ENCODE measurements at regions not wholly inside any gene's neighbourhood (a gene's known extent, or its start where the extent isn't known, plus 50 kb on each side); places are given as distances from the start of the nearest gene placed in this dataset.

GRCh38 chr6:23589811-23590210, 536.2 kb upstream of the NRSN1 start:
- no peaks in the 10 kb centered on the region for H3K4me1 ChIP-seq (replicated peaks in 1 of 2)
- intact Hi-C loops (cut with DNase I): no loop called here
- H3K27me3 ChIP-seq: no peaks in the 10 kb centered on the region
- WGBS, 4 donors: 6 to 62% (median 37%) methylated on average over 2 of the region's 2 CpGs
- DNase-seq: no peak
- H3K27ac ChIP-seq: no peak overlapping the region
- TF ChIP-seq POLR2A (IDR thresholded peaks at IDR 0.05) (no peak), CTCF (IDR thresholded peaks at IDR 0.05) (no peak)
- no peak overlapping the region for H3K4me3 ChIP-seq
- H3K36me3 ChIP-seq (replicated peaks in 1 of 2): no peaks in the 10 kb centered on the region
- H3K9me3 ChIP-seq (replicated peaks in 1 of 3): no peaks in the 10 kb centered on the region

- intact Hi-C loops (cut with DNase I): no loop called here
- H3K4me1 ChIP-seq (replicated peaks in 1 of 2): no peaks in the 10 kb centered on the region
- no peaks in the 10 kb centered on the region for H3K27me3 ChIP-seq
- no peak overlapping the region for H3K27ac ChIP-seq
- H3K4me3 ChIP-seq: no peak overlapping the region
- TF ChIP-seq POLR2A (IDR thresholded peaks at IDR 0.05): no peak
- TF ChIP-seq CTCF (IDR thresholded peaks at IDR 0.05): no peak
- no peak for DNase-seq
- H3K9me3 ChIP-seq (replicated peaks in 1 of 3): no peaks in the 10 kb centered on the region
- 10 to 22% (median 17%) methylated on average over 1 of the region's 1 CpG for WGBS, 4 donors
- H3K36me3 ChIP-seq (replicated peaks in 1 of 2): no peaks in the 10 kb centered on the region
Measured at GRCh38 chr6:23590498-23591126, 535.4 kb upstream of the NRSN1 start.

- 87 to 93% (median 90%) methylated on average over 3 to 4 of the region's 4 CpGs for WGBS, 4 donors
- Histone ChIP-seq H3K27ac (no peak overlapping the region), H3K4me1 (replicated peaks in 1 of 2) (no peaks in the 10 kb centered on the region), H3K27me3 (no peaks in the 10 kb centered on the region), H3K9me3 (replicated peaks in 1 of 3) (no peaks in the 10 kb centered on the region), H3K36me3 (replicated peaks in 1 of 2) (no peaks in the 10 kb centered on the region), H3K4me3 (no peak overlapping the region)
- no peak for DNase-seq
- intact Hi-C loops (cut with DNase I): no loop called here
- TF ChIP-seq CTCF (IDR thresholded peaks at IDR 0.05): no peak
- TF ChIP-seq POLR2A (IDR thresholded peaks at IDR 0.05): no peak
Measured at GRCh38 chr6:23591761-23592160, 534.3 kb upstream of the NRSN1 start.

- Histone ChIP-seq H3K4me3 (no peak overlapping the region), H3K27me3 (no peaks in the 10 kb centered on the region), H3K36me3 (replicated peaks in 1 of 2) (no peaks in the 10 kb centered on the region), H3K4me1 (replicated peaks in 1 of 2) (no peaks in the 10 kb centered on the region), H3K9me3 (replicated peaks in 1 of 3) (no peaks in the 10 kb centered on the region), H3K27ac (no peak overlapping the region)
- no peak for DNase-seq
- intact Hi-C loops (cut with DNase I): no loop called here
- TF ChIP-seq CTCF (IDR thresholded peaks at IDR 0.05): no peak
Measured at GRCh38 chr6:23600118-23600517, 525.9 kb upstream of the NRSN1 start.
